ENCODE measurements at regions not wholly inside any gene's neighbourhood (a gene's known extent, or its start where the extent isn't known, plus 50 kb on each side); places are given as distances from the start of the nearest gene placed in this dataset.
"Not testable (repeated sequence)": the region's sequence is repeated elsewhere in the genome, so short reads cannot be mapped to it uniquely, and the experiment has no call there.

DNA sequence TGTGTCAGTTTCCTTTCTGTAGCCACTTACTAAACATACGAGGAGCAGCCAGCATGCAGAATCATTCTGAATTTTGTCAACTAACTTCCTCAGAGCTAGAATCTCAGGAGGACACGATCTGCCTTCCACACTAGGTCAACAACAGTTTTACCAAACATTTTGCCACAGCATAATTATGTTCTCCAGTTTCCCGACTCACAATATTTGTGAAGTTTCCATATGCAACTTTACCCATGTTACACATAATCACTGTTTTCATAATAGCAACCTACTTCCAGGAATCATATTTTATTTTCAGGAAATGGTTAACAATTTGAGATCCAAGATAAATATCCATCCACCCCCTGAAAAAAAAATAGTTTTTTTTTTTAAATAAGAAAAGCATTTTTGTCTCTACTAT, 595.0 kb downstream of the PYDC2 start:
- no peak for DNase-seq

DNA sequence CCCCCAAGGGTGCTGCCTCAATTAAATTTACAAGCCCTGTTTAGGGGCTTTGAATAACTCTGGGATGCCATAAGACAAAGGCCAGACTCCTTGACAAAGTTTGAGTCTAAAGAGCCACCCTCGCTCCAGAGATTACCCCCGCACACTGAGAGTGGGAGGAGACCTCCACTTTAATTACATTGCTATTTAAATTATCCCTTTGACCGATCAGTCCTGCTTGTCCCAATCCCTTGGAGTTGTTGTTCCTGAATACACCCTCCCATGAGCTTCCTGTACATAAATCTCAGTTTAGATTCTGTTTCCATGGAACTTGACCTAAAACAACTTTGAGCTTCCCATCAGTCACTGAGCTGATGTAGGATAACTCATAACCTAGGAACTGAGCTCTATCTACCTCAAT, 596.3 kb downstream of the PYDC2 start:
- DNase-seq: no peak

DNA sequence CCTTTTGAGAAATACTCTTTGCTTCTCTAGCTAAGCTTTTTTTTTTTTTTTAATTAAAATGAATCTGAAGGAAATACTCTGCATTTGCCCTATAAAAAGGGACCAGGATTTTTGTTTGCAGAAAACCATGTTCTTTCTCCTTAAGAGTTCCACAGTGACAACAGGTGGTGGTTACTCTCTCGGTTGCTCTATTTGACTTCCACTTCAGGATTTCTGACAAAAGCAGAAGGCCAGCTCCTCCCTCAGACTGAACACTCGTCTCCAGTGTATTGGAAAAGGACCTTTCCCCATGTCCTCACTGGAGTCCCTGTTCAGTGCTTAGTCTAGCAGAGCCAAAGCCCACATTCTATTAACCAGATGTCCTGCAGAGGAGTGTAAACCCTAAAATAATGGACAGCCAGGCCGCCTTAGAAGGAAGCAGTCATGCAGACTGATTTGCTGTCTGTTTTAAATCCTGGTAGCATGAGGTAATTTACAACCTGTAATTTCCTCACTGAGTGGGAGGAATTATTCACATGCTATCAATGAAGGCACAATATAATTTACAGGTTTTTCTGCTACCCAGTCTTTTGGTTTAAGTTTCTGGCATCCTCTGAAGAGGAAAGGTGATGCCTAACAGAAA, 599.3 kb downstream of the PYDC2 start:
- no peak for DNase-seq

DNA sequence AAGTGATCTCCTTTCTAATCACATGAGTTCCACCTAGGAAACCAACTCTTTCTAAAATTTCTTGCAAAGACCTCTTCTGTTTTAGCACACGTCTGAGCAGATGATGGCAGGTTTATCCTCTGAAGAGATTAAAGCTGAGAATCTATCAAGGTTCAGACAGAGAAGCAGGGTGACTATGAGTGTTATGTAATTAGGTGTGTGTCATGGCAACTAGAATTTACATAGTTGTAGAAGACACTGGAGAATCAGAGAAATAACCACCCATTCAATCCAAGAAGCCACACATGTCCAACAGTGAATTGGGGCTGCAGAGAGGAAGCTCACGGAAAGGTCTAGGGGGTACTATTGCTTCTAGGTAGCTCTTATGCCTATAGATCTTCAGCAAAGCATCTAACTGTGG, 600.5 kb downstream of the PYDC2 start:
- no peak for DNase-seq

DNA sequence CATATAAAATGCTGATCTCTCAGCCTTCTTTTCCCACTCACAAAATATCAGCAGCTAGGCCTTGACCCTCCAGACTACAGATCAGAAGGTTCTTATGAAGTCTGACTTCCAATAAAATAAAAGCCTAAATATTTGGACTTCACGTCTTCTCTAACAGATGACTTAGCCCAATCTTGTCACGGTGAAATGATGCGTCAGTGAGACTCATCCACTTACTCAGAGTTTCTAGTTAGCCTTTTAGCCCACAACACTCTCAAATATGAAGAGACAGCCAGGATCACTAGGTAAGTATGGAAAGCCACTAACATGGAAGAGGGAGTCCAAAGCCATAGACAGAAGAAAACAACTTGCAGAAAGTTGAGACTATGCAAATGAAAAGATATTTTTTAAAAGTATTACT, 601.2 kb downstream of the PYDC2 start:
- DNase-seq: no peak

DNA sequence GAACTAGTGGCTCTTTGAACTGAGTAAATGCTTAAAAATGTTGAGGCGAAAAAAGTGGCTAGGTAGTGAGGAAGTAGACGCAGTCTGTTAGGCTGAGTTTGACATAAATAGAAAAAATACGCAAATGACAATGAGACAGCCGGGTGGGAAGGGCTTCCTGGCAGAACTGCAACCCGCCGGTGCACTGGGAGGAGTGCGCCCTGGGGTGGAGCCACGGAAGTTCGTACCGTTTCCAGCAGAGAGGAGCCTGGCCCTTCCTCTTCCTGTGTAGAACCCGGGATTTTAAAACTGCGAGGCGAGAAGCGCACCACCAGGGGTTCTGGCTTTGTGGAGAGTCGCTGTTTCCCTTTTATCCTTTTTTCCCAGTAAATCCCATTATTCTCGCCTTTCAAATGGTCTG, 602.6 kb downstream of the PYDC2 start:
- DNase-seq: no peak

DNA sequence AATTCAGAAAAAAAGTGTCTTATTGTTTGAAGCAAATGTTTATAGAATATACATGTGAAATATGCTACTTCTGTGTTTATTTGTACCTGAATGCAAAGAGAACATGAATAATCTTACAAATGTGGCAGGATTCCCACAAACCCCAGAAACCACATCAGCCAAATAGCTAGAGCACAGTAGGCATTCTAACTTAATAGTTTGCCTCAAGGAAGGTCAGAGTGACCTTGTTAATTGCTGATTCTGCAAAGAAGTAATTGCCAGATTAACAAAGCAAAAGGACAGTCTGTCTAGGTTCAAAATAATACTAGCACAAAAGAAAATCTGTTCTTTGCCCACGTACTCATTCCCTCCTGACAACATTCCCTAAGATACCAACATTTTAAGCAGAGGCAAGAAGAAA, 604.0 kb downstream of the PYDC2 start:
- no peak for DNase-seq

DNA sequence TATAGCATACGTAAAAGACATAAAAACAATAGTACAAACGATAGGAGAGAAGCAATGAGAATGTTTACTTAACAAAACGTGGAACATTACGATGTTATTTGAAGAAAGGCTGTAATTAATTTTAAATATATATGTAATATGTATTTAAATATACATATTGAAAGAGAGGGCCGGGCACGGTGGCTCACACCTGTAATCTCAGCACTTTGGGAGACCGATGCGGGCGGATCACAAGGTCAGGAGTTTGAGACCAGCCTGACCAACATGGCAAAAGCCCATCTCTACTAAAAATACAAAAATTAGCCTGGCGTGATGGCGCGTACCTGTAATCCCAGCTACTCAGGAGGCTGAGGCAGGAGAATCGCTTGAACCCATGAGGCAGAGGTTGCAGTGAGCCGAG, 605.3 kb downstream of the PYDC2 start:
- not testable (repeated sequence) for DNase-seq

DNA sequence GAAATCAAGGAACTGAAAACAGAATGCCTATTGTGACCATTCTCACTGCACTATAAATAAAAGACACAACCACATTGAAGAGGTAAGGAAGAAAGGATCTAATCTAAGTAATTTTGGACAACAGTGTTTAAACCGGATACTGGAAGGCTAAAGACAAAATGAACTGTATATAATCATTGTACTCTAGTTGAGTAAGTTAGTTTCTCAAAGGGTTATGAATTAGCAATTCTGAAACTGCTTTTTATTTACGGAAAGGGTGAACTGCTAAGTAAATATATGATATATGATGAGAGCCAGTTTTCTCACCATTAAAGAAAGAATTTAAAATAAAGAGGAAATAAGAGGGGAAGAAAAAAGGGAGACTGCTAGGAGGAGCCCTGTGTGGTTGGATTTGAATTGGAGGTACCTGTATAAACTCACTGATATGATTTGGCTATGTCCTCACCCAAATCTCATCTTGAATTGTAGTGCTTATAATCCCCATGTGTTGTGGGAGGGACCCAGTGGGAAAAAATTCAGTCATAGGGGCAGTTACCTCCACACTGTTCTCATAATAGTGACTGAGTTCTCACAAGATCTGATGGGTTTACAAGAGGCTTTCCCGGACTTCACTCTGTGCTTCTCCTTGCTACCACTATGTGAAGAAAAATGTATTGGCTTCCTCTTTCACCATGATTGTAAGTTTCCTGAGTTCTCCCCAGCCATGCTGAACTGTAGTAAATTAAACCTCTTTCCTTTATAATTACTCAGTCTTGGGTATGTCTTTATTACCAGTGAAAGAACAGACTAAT, 607.7 kb downstream of the PYDC2 start:
- DNase-seq: no peak

DNA sequence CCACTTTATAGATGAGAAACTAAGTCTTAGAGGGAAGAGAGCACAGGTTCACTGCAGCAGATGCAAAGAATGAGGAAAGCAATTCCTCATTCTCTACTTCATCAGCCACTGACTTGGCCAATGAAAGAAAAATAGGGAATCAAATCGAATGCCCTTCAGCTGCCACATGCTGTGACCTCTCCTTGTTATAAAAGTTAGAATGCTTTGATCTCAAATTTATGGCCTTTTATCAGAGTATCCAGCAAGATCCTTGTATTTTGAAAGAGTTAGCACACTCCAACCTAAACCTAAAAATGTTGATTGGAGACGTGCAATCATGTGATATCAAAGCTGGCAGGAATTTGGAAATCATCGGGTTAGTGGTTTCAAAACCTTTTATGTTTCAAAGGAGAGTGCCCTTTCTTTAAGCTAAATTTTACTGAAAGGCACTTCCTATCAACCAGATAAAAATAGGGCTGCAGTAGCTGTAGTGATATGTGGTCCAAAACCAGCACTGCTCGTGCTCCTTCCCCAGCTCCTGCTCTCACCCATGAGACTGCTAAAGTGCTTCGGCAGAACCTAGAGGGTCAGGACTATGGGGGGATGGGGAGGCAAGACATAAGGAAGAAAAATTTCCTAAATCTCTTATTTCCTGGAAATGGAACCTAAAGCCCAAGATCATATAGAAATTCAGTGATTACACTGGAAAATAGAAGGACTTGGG, 617.0 kb downstream of the PYDC2 start:
- DNase-seq: no peak

DNA sequence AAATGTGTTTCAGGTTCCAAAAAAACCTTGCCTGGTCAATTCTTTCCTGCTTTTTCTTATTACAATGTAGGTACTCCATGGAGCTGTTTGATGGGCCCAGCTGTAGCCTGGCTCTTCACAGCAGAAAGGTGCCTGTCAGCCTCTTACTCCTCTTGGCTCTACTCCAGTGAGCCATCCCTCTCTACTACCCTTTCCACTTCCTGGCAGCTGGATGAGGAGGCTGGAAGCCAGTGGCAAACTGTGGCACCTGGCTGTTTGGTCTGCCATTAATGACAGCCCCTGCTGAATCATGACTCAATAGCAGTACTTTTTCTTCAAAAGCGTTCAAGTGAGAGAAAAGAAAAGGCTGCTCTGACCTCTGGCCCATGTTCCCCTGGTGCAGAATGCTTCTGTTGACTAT, 618.1 kb downstream of the PYDC2 start:
- no peak for DNase-seq

DNA sequence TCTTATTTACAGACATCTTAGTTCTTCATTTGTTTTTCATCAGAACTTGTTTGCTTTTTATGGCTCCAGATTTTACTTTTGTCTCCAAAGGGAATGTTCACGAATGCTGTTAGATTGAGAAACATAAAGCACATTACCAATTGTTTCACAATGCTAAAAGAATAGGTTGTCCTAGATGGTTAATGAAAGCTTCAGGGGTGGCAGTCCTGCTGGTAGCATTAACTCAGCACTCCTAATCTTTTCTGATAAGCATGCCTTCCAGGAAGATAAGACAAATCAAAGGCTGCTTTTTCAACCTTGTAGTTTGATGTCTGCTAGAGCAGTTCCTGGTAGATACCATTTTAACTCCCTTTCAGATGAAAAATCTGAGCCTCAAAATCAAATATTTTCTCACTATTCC, 619.4 kb downstream of the PYDC2 start:
- no peak for DNase-seq

DNA sequence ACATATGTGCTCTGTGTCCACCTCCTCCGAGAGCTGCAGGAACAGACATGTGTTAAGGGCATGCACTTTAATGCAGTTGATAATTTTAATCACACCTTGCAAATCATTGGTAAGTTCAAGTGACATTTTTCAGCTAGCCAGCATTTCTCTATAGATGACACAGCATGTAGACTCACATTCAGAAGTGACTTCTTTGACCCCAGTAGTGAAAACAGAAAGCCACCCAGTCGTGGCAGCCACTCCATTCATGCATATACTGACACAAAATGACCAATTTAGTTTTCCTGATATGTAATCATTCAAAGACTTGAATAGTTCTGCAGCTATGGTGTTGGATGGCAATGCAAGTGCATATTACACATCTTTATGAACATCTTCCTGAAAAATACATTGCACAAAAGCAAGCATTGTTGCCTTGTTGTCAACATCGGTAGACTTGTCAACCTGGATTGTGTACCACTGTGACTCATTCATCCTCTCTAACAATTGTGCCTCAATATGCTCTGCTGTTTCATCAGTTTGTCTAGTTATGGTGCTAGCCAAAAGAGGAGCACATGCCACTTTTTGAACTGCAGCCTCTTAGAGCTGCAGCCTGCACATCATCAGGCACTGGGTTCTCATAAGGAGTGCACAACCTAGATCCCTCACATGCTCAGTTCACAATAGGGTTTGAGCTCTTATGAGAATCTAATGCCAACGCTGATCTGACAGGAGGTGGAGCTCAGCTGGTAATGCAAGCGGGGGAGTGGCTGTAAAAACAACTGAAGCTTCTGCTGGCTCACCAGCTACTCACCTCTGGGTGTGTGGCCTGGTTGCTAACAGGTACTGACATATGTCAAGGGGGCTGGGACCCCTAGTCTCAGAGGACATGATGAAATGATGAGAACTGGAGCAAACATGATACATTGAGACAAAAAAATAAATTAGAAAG, 622.0 kb downstream of the PYDC2 start:
- DNase-seq: no peak

All from NCI-H1694 (cell line).